ENCODE measurements at regions not wholly inside any gene's neighbourhood (a gene's known extent, or its start where the extent isn't known, plus 50 kb on each side); places are given as distances from the start of the nearest gene placed in this dataset.
"Not testable (repeated sequence)": the region's sequence is repeated elsewhere in the genome, so short reads cannot be mapped to it uniquely, and the experiment has no call there.

DNA sequence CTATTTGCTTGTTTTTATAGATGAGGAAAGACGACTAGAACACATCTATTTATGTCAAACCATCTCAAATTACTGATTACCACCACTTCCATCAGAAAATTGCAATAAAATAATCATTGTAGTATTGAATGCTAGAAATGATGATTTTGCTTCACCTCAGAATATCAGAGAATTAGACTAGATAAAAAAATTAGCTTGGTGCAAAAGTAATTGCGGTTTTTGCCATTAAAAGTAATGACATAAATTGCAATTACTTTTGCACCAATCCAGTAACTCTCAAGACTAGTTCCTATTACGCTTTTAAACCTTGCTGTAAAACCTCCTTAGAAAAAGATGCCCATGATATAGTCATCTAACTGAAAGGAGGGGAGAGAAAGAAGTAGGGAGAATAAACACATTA is 556.7 kb upstream of the GRIN3A start:
- Histone ChIP-seq H3K4me1 (no peaks in the 10 kb centered on the region), H3K27me3 (no peaks in the 10 kb centered on the region), H3K4me3 (no peak overlapping the region), H3K9me3 (no peaks in the 10 kb centered on the region), H3K27ac (no peak overlapping the region), H3K36me3 (no peaks in the 10 kb centered on the region)
- intact Hi-C loops (cut with DNase I; ENCODE audit: low total_unique reads), result no loop called here
- DNase-seq, result no peak
- TF ChIP-seq POLR2A (IDR thresholded peaks at IDR 0.05), result no peak
- TF ChIP-seq, protein P1, sequence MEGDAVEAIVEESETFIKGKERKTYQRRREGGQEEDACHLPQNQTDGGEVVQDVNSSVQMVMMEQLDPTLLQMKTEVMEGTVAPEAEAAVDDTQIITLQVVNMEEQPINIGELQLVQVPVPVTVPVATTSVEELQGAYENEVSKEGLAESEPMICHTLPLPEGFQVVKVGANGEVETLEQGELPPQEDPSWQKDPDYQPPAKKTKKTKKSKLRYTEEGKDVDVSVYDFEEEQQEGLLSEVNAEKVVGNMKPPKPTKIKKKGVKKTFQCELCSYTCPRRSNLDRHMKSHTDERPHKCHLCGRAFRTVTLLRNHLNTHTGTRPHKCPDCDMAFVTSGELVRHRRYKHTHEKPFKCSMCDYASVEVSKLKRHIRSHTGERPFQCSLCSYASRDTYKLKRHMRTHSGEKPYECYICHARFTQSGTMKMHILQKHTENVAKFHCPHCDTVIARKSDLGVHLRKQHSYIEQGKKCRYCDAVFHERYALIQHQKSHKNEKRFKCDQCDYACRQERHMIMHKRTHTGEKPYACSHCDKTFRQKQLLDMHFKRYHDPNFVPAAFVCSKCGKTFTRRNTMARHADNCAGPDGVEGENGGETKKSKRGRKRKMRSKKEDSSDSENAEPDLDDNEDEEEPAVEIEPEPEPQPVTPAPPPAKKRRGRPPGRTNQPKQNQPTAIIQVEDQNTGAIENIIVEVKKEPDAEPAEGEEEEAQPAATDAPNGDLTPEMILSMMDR (IDR thresholded peaks at IDR 0.05), result no peak

DNA sequence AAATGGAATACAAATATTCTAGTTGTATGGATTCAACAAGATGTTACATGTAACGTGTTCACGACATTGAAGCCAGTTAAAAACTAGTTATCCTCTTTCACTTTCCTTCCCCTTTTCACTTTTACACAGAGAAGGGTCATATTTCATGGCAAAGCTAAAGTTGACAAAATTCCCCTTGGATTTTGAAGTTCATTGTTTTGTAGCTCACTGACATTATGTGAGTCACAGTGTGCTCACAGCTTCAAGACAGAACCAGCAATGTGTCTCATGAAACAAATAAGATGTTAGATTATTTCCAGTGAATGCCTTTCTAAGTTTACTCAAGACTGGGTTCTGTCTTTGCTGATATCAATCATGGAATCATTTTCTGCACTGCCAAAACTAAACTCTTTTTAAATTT is 535.5 kb upstream of the GRIN3A start:
- Histone ChIP-seq H3K27ac (no peak overlapping the region), H3K9me3 (no peaks in the 10 kb centered on the region), H3K36me3 (no peaks in the 10 kb centered on the region), H3K4me1 (no peaks in the 10 kb centered on the region), H3K4me3 (no peak overlapping the region), H3K27me3 (no peaks in the 10 kb centered on the region)
- intact Hi-C loops (cut with DNase I; ENCODE audit: low total_unique reads), result no loop called here
- no peak for DNase-seq
- TF ChIP-seq, protein P1 (IDR thresholded peaks at IDR 0.05), result no peak
- TF ChIP-seq POLR2A (IDR thresholded peaks at IDR 0.05), result no peak

DNA sequence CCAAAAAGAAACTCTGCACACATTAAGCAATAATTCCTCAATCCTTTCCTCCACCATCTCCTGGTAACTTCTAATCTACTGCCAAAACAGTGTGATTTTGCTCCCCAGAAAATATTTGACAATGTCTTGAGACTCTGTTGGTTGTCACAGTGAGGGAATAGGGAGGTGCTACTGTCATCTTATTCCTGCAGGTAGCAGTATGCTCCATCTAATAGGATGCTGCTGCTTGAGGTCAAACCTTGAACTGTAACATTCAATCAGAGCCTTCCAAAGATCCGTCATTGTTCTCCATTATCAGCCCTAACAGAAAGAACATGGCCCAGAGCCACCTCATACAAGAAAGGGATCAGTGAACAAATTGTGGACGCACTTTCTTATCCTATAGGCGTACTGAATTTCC is 514.7 kb upstream of the GRIN3A start:
- no peak for DNase-seq
- Histone ChIP-seq H3K27me3 (no peaks in the 10 kb centered on the region), H3K36me3 (no peaks in the 10 kb centered on the region), H3K4me3 (no peak overlapping the region), H3K9me3 (no peaks in the 10 kb centered on the region), H3K27ac (no peak overlapping the region), H3K4me1 (no peaks in the 10 kb centered on the region)
- intact Hi-C loops (cut with DNase I; ENCODE audit: low total_unique reads), result no loop called here
- no peak for TF ChIP-seq POLR2A (IDR thresholded peaks at IDR 0.05)

DNA sequence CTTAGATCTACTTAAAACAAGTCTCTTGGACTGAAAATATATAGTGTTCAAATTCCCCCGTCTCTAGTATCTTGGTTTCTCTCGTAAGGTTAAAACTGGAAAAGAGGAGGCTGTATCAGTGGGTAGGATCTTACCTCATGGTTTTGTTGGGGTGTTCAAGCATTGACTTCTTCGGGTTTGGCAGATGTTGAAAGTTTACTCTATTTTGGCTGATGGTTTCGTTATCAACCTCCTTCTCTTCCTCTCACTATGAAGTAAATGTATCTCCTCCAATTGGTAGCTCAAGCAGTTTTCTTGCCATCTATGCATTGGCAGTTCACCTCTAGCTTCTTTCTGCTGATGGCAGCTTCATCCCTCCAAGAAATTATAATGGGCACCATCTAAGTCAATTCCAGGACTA is 506.5 kb upstream of the GRIN3A start:
- Histone ChIP-seq H3K27me3 (no peaks in the 10 kb centered on the region), H3K9me3 (no peaks in the 10 kb centered on the region), H3K4me3 (no peak overlapping the region), H3K36me3 (no peaks in the 10 kb centered on the region), H3K27ac (no peak overlapping the region), H3K4me1 (no peaks in the 10 kb centered on the region)
- TF ChIP-seq, protein P1 (IDR thresholded peaks at IDR 0.05), result no peak
- TF ChIP-seq POLR2A (IDR thresholded peaks at IDR 0.05), result no peak
- intact Hi-C loops (cut with DNase I; ENCODE audit: low total_unique reads), result no loop called here
- no peak for DNase-seq

DNA sequence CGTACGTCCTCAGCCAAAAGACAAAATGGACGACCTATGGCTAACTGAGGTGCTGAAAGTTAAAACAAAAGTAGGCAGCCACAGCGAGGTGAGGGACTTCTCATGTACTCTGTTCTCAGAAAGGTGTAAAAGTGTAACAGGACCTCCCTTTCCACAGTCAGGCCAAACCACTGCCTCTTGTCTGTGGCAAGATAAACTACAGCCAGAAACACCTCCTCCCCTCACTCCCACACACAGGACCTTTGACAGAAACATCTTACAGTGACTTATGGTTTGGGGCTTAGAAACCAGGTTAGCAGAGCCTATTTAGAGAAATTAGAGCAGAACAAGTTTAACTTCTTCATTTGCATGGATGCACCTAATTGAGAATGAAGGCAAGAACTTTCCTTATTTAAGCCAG is 499.1 kb upstream of the GRIN3A start:
- TF ChIP-seq, protein P1 (IDR thresholded peaks at IDR 0.05), result no peak
- TF ChIP-seq POLR2A (IDR thresholded peaks at IDR 0.05), result no peak
- no peaks in the 10 kb centered on the region for H3K36me3 ChIP-seq
- H3K9me3 ChIP-seq, result no peaks in the 10 kb centered on the region
- no peak overlapping the region for H3K27ac ChIP-seq
- H3K4me3 ChIP-seq, result no peak overlapping the region
- H3K27me3 ChIP-seq, result no peaks in the 10 kb centered on the region
- DNase-seq, result no peak
- intact Hi-C loops (cut with DNase I; ENCODE audit: low total_unique reads), result no loop called here
- H3K4me1 ChIP-seq, result no peaks in the 10 kb centered on the region

DNA sequence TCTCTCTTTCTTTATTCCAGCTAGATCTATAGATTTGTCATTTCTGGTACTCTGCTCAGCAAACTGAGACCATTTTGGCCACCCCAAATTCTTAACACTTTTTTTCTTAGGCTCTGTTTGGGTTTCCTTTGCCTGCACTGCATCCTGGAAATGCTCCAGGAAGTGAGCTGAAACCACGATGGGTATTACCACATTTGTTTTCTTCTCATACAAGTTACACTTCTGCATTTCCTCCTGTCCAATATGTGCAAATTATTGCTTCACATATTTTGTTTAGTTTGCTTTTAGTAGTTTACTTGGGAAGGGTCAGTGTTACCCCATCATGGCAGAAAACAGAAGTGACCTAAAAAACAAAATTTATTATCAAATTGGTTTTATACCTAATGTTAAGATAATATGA is 498.6 kb upstream of the GRIN3A start:
- intact Hi-C loops (cut with DNase I; ENCODE audit: low total_unique reads), result no loop called here
- H3K9me3 ChIP-seq, result no peaks in the 10 kb centered on the region
- DNase-seq, result no peak
- TF ChIP-seq, protein P1 (IDR thresholded peaks at IDR 0.05), result no peak
- no peak for TF ChIP-seq POLR2A (IDR thresholded peaks at IDR 0.05)
- H3K27me3 ChIP-seq, result no peaks in the 10 kb centered on the region
- H3K27ac ChIP-seq, result no peak overlapping the region
- no peaks in the 10 kb centered on the region for H3K36me3 ChIP-seq
- H3K4me3 ChIP-seq, result no peak overlapping the region
- H3K4me1 ChIP-seq, result no peaks in the 10 kb centered on the region

DNA sequence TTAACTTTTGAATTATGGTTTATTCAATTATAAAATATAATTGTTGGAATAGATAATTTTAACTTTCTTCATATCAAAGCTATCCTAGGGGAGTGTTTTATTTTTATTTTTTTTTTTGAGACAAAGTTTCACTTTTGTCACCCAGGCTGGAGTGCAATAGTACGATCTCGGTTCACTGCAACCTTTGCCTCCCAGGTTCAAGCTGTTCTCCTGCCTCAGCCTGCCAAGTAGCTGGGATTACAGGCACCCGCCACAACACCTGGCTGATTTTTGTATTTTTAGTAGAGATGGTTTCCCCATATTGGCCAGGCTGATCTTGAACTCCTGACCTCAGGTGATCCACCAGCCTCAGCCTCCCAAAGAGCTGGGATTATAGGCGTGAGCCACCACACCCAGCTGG is 489.0 kb upstream of the GRIN3A start:
- H3K36me3 ChIP-seq; H3K27ac ChIP-seq; H3K27me3 ChIP-seq; intact Hi-C loops (cut with DNase I; ENCODE audit: low total_unique reads); DNase-seq; H3K4me1 ChIP-seq; H3K4me3 ChIP-seq; H3K9me3 ChIP-seq: not testable (repeated sequence)

All from uterus (tissue), 3 donors.